ENCODE measurements at regions not wholly inside any gene's neighbourhood (a gene's known extent, or its start where the extent isn't known, plus 50 kb on each side); places are given as distances from the start of the nearest gene placed in this dataset.

GRCh38 chr15:77803487-77803886, 170.8 kb upstream of the LINGO1 start:
- TF ChIP-seq RAD21 (IDR thresholded peaks at IDR 0.05 in 1 of 2, conservative IDR thresholded peaks at IDR 0.05 in 1 of 2; ENCODE audit: low read depth in 2 of 2, low read length in 2 of 2) (no peak), TBP (IDR thresholded peaks at IDR 0.05; ENCODE audit: low read depth, low read length) (no peak)
- H3K4me1 ChIP-seq (replicated peaks in 1 of 4; ENCODE audit: control insufficient read depth in 3 of 4, insufficient read depth in 4 of 4, low read length in 3 of 4), result peaks cover 0 to 9% (median 1%) of the 10 kb centered on the region in 4 experiments; a peak in 3 of 7 replicates
- no peaks in the 10 kb centered on the region for H3K79me2 ChIP-seq (ENCODE audit: control insufficient read depth in 1 of 2, insufficient read depth in 2 of 2, low read length in 2 of 2)
- no peak overlapping the region for H3K4me2 ChIP-seq (ENCODE audit: insufficient read depth in 1 of 2, low read depth in 2 of 2, low read length in 2 of 2)
- no peak overlapping the region for H3K4ac ChIP-seq (replicated peaks; ENCODE audit: insufficient read length, low read depth, low read length)
- no peaks in the 10 kb centered on the region for H3K9me3 ChIP-seq (ENCODE audit: insufficient read depth in 2 of 2, low read depth in 1 of 2, low read length in 1 of 2)
- no peak overlapping the region for H2AFZ ChIP-seq (ENCODE audit: low read length)
- no peaks in the 10 kb centered on the region for H4K20me1 ChIP-seq (replicated peaks in 1 of 2; ENCODE audit: control insufficient read depth in 1 of 2, insufficient read depth in 2 of 2, low read length in 2 of 2)
- no peak overlapping the region for H3K4me3 ChIP-seq (ENCODE audit: extremely low read depth in 1 of 4, insufficient read depth in 2 of 4, low read depth in 3 of 4, low read length in 4 of 4)
- no peak overlapping the region for H4K8ac ChIP-seq (ENCODE audit: extremely low read depth, insufficient read depth, low read length)
- no peaks in the 10 kb centered on the region for H3K36me3 ChIP-seq (ENCODE audit: control insufficient read depth in 2 of 4, insufficient read depth in 4 of 4, low read length in 3 of 4)
- H4K5ac ChIP-seq (ENCODE audit: insufficient read length, low read depth, low read length), result no peak overlapping the region
- no peak overlapping the region for H2BK5ac ChIP-seq (ENCODE audit: low read depth, low read length)
- no peak overlapping the region for H3K14ac ChIP-seq (ENCODE audit: insufficient read length)
- no peak overlapping the region for H2BK15ac ChIP-seq (ENCODE audit: low read length)
- no peak overlapping the region for H3K56ac ChIP-seq (replicated peaks; ENCODE audit: insufficient read length, low read depth, low read length)
- H3K9ac ChIP-seq (replicated peaks in 1 of 4; ENCODE audit: extremely low read depth in 1 of 4, low read depth in 3 of 4, low read length in 3 of 4), result no peak overlapping the region
- no peak overlapping the region for H3K23ac ChIP-seq (ENCODE audit: insufficient read length)
- no peak overlapping the region for H2AK5ac ChIP-seq (ENCODE audit: low read depth, low read length)
- H4K91ac ChIP-seq (replicated peaks; ENCODE audit: insufficient read length, low read length), result no peak overlapping the region
- H3K18ac ChIP-seq (ENCODE audit: extremely low read depth, low read length), result no peak overlapping the region
- no peak overlapping the region for H2BK12ac ChIP-seq (ENCODE audit: low read depth, low read length)
- no peaks in the 10 kb centered on the region for H3K27me3 ChIP-seq (replicated peaks in 1 of 4; ENCODE audit: control insufficient read depth in 3 of 4, extremely low read depth in 1 of 4, insufficient read depth in 3 of 4, low read length in 3 of 4)
- no peak overlapping the region for H3K27ac ChIP-seq (ENCODE audit: low read depth, low read length)
- DNase-seq (ENCODE audit: low read depth in 1 of 2, low spot score in 2 of 2), result no peak
- no peaks in the 10 kb centered on the region for H3K79me1 ChIP-seq (ENCODE audit: low read depth, low read length)
- WGBS, 2 experiments (ENCODE audit: extremely low coverage in 1 of 2, insufficient coverage in 1 of 2, insufficient read length in 1 of 2, insufficient replicate concordance in 2 of 2, low coverage in 1 of 2, low lambda C conversion rate in 2 of 2, missing lambda C conversion rate in 1 of 2), result 74% methylated on average over 3 of the region's 3 CpGs; no CpG with 5 or more reads in 1 of the 2 experiments
- ChIA-PET CTCF (ENCODE audit: partially characterized antibody) (interaction anchor here (0.6 to 2.5 kb wide), 5 partner anchors 18 to 158 kb away, joined by 3 to 13 read pairs (median 4); no protein-coding TSS in a partner anchor), POLR2A (ENCODE audit: partially characterized antibody) (no interaction called here)
- no peak overlapping the region for H2BK120ac ChIP-seq (replicated peaks; ENCODE audit: low read depth, low read length)
- no peak overlapping the region for H2BK20ac ChIP-seq (ENCODE audit: low read length)
- no peak for FAIRE-seq
- H3K23me2 ChIP-seq (ENCODE audit: low read depth, low read length), result no peaks in the 10 kb centered on the region

All from H1 (cell line).